ENCODE measurements at regions not wholly inside any gene's neighbourhood (a gene's known extent, or its start where the extent isn't known, plus 50 kb on each side); places are given as distances from the start of the nearest gene placed in this dataset.

- H3K9ac ChIP-seq (ENCODE audit: low read length), result no peak overlapping the region
- H3K79me2 ChIP-seq (ENCODE audit: control insufficient read depth, insufficient read depth, low read length, poor library complexity), result no peaks in the 10 kb centered on the region
- no peak overlapping the region for H2AK5ac ChIP-seq (ENCODE audit: low read length)
- H3K36me3 ChIP-seq (ENCODE audit: control insufficient read depth in 1 of 2, insufficient read depth in 2 of 2, low read length in 2 of 2), result no peaks in the 10 kb centered on the region
- no peaks in the 10 kb centered on the region for H3K79me1 ChIP-seq (ENCODE audit: low read length)
- H3K9me3 ChIP-seq (ENCODE audit: insufficient read depth, low read depth, low read length), result peaks cover 9% of the 10 kb centered on the region
- no peak overlapping the region for H3K18ac ChIP-seq (ENCODE audit: low read length)
- H3K14ac ChIP-seq (ENCODE audit: low read length), result no peak overlapping the region
- no peak overlapping the region for H3K4me3 ChIP-seq (ENCODE audit: low read depth, low read length)
- no peaks in the 10 kb centered on the region for H3K4me1 ChIP-seq (ENCODE audit: control insufficient read depth in 1 of 2, insufficient read depth in 2 of 2, low read length in 2 of 2)
- no peak overlapping the region for H3K27ac ChIP-seq (ENCODE audit: low read depth, low read length)
- H3K4ac ChIP-seq (ENCODE audit: low read depth, low read length), result no peak overlapping the region
- H4K12ac ChIP-seq (ENCODE audit: low read depth, low read length), result no peak overlapping the region
- H4K8ac ChIP-seq (ENCODE audit: low read depth, low read length), result no peak overlapping the region
- H3K23ac ChIP-seq (ENCODE audit: low read length), result no peak overlapping the region
- H2BK120ac ChIP-seq (ENCODE audit: insufficient read depth, low read length, poor library complexity), result no peak overlapping the region
- no peak overlapping the region for H2BK5ac ChIP-seq (ENCODE audit: low read depth, low read length, poor library complexity)
- DNase-seq, result no peak
- no CpG with 5 or more reads among the region's 7 CpGs for WGBS (ENCODE audit: extremely low coverage, insufficient coverage, insufficient read length)
- H4K91ac ChIP-seq (ENCODE audit: low read depth, low read length), result no peak overlapping the region
- H3K27me3 ChIP-seq (ENCODE audit: insufficient read depth, low read length), result no peaks in the 10 kb centered on the region
- H2BK12ac ChIP-seq (ENCODE audit: low read length), result no peak overlapping the region
- no peak overlapping the region for H3K4me2 ChIP-seq (ENCODE audit: low read length)
- no peak overlapping the region for H2AFZ ChIP-seq (ENCODE audit: insufficient read depth, low read length, poor library complexity)
Measured at GRCh38 chr14:104297313-104297704, 158.9 kb downstream of the KIF26A start.

GRCh38 chr14:104297721-104298401 lies 159.5 kb downstream of the KIF26A start:
- no peak overlapping the region for H4K91ac ChIP-seq (ENCODE audit: low read depth, low read length)
- H3K9me3 ChIP-seq (ENCODE audit: insufficient read depth, low read depth, low read length), result peaks cover 9% of the 10 kb centered on the region
- H3K27me3 ChIP-seq (ENCODE audit: insufficient read depth, low read length), result no peaks in the 10 kb centered on the region
- H3K36me3 ChIP-seq (ENCODE audit: control insufficient read depth in 1 of 2, insufficient read depth in 2 of 2, low read length in 2 of 2), result no peaks in the 10 kb centered on the region
- H2BK5ac ChIP-seq (ENCODE audit: low read depth, low read length, poor library complexity), result no peak overlapping the region
- H3K27ac ChIP-seq (ENCODE audit: low read depth, low read length), result no peak overlapping the region
- DNase-seq, result no peak
- H3K23ac ChIP-seq (ENCODE audit: low read length), result no peak overlapping the region
- no peak overlapping the region for H2AK5ac ChIP-seq (ENCODE audit: low read length)
- WGBS (ENCODE audit: extremely low coverage, insufficient coverage, insufficient read length), result no CpG with 5 or more reads among the region's 11 CpGs
- H3K4me1 ChIP-seq (ENCODE audit: control insufficient read depth in 1 of 2, insufficient read depth in 2 of 2, low read length in 2 of 2), result no peaks in the 10 kb centered on the region
- H3K9ac ChIP-seq (ENCODE audit: low read length), result no peak overlapping the region
- no peaks in the 10 kb centered on the region for H3K79me1 ChIP-seq (ENCODE audit: low read length)
- H3K4me3 ChIP-seq (ENCODE audit: low read depth, low read length), result no peak overlapping the region
- H2AFZ ChIP-seq (ENCODE audit: insufficient read depth, low read length, poor library complexity), result no peak overlapping the region
- no peak overlapping the region for H4K8ac ChIP-seq (ENCODE audit: low read depth, low read length)
- H3K4me2 ChIP-seq (ENCODE audit: low read length), result no peak overlapping the region
- H3K14ac ChIP-seq (ENCODE audit: low read length), result no peak overlapping the region
- H2BK120ac ChIP-seq (ENCODE audit: insufficient read depth, low read length, poor library complexity), result no peak overlapping the region
- H3K4ac ChIP-seq (ENCODE audit: low read depth, low read length), result no peak overlapping the region
- no peak overlapping the region for H2BK12ac ChIP-seq (ENCODE audit: low read length)
- H4K12ac ChIP-seq (ENCODE audit: low read depth, low read length), result no peak overlapping the region
- no peak overlapping the region for H3K18ac ChIP-seq (ENCODE audit: low read length)
- H3K79me2 ChIP-seq (ENCODE audit: control insufficient read depth, insufficient read depth, low read length, poor library complexity), result no peaks in the 10 kb centered on the region

GRCh38 chr14:104298458-104298857 lies 160.1 kb downstream of the KIF26A start:
- H3K4me2 ChIP-seq (ENCODE audit: low read length), result no peak overlapping the region
- no peaks in the 10 kb centered on the region for H3K36me3 ChIP-seq (ENCODE audit: control insufficient read depth in 1 of 2, insufficient read depth in 2 of 2, low read length in 2 of 2)
- DNase-seq, result no peak

GRCh38 chr14:104299993-104300761 lies 161.8 kb downstream of the KIF26A start:
- no peak overlapping the region for H4K8ac ChIP-seq (ENCODE audit: low read depth, low read length)
- no peak overlapping the region for H3K18ac ChIP-seq (ENCODE audit: low read length)
- WGBS (ENCODE audit: extremely low coverage, insufficient coverage, insufficient read length), result no CpG with 5 or more reads among the region's 28 CpGs
- H3K27me3 ChIP-seq (ENCODE audit: insufficient read depth, low read length), result no peaks in the 10 kb centered on the region
- H4K91ac ChIP-seq (ENCODE audit: low read depth, low read length), result no peak overlapping the region
- H2AK5ac ChIP-seq (ENCODE audit: low read length), result no peak overlapping the region
- H4K12ac ChIP-seq (ENCODE audit: low read depth, low read length), result no peak overlapping the region
- no peaks in the 10 kb centered on the region for H3K4me1 ChIP-seq (ENCODE audit: control insufficient read depth in 1 of 2, insufficient read depth in 2 of 2, low read length in 2 of 2)
- no peaks in the 10 kb centered on the region for H3K79me2 ChIP-seq (ENCODE audit: control insufficient read depth, insufficient read depth, low read length, poor library complexity)
- H3K23ac ChIP-seq (ENCODE audit: low read length), result no peak overlapping the region
- no peak overlapping the region for H3K4me2 ChIP-seq (ENCODE audit: low read length)
- no peak overlapping the region for H3K14ac ChIP-seq (ENCODE audit: low read length)
- H2BK12ac ChIP-seq (ENCODE audit: low read length), result no peak overlapping the region
- H2BK120ac ChIP-seq (ENCODE audit: insufficient read depth, low read length, poor library complexity), result no peak overlapping the region
- H3K27ac ChIP-seq (ENCODE audit: low read depth, low read length), result no peak overlapping the region
- peaks cover 11% of the 10 kb centered on the region for H3K9me3 ChIP-seq (ENCODE audit: insufficient read depth, low read depth, low read length)
- no peak overlapping the region for H2BK5ac ChIP-seq (ENCODE audit: low read depth, low read length, poor library complexity)
- no peak for DNase-seq
- no peak overlapping the region for H2AFZ ChIP-seq (ENCODE audit: insufficient read depth, low read length, poor library complexity)
- no peaks in the 10 kb centered on the region for H3K36me3 ChIP-seq (ENCODE audit: control insufficient read depth in 1 of 2, insufficient read depth in 2 of 2, low read length in 2 of 2)
- no peak overlapping the region for H3K4ac ChIP-seq (ENCODE audit: low read depth, low read length)
- H3K4me3 ChIP-seq (ENCODE audit: low read depth, low read length), result no peak overlapping the region
- no peaks in the 10 kb centered on the region for H3K79me1 ChIP-seq (ENCODE audit: low read length)
- no peak overlapping the region for H3K9ac ChIP-seq (ENCODE audit: low read length)

More at GRCh38 chr14:104298458-104298857, 160.1 kb downstream of the KIF26A start:
- no peak overlapping the region for H2BK120ac ChIP-seq (ENCODE audit: insufficient read depth, low read length, poor library complexity)
- no peak overlapping the region for H2BK5ac ChIP-seq (ENCODE audit: low read depth, low read length, poor library complexity)
- no peak overlapping the region for H3K27ac ChIP-seq (ENCODE audit: low read depth, low read length)
- no peaks in the 10 kb centered on the region for H3K79me2 ChIP-seq (ENCODE audit: control insufficient read depth, insufficient read depth, low read length, poor library complexity)
- no peak overlapping the region for H4K91ac ChIP-seq (ENCODE audit: low read depth, low read length)
- peaks cover 9% of the 10 kb centered on the region for H3K9me3 ChIP-seq (ENCODE audit: insufficient read depth, low read depth, low read length)
- no peak overlapping the region for H2AK5ac ChIP-seq (ENCODE audit: low read length)
- H3K9ac ChIP-seq (ENCODE audit: low read length), result no peak overlapping the region
- no peak overlapping the region for H3K4me3 ChIP-seq (ENCODE audit: low read depth, low read length)
- H4K8ac ChIP-seq (ENCODE audit: low read depth, low read length), result no peak overlapping the region
- H3K4ac ChIP-seq (ENCODE audit: low read depth, low read length), result no peak overlapping the region
- no peak overlapping the region for H2AFZ ChIP-seq (ENCODE audit: insufficient read depth, low read length, poor library complexity)
- no peak overlapping the region for H4K12ac ChIP-seq (ENCODE audit: low read depth, low read length)
- no CpG with 5 or more reads among the region's 3 CpGs for WGBS (ENCODE audit: extremely low coverage, insufficient coverage, insufficient read length)
- no peaks in the 10 kb centered on the region for H3K79me1 ChIP-seq (ENCODE audit: low read length)
- no peak overlapping the region for H3K23ac ChIP-seq (ENCODE audit: low read length)
- H2BK12ac ChIP-seq (ENCODE audit: low read length), result no peak overlapping the region
- H3K4me1 ChIP-seq (ENCODE audit: control insufficient read depth in 1 of 2, insufficient read depth in 2 of 2, low read length in 2 of 2), result no peaks in the 10 kb centered on the region
- H3K27me3 ChIP-seq (ENCODE audit: insufficient read depth, low read length), result no peaks in the 10 kb centered on the region
- H3K14ac ChIP-seq (ENCODE audit: low read length), result no peak overlapping the region
- no peak overlapping the region for H3K18ac ChIP-seq (ENCODE audit: low read length)
